ENCODE measurements at regions not wholly inside any gene's neighbourhood (a gene's known extent, or its start where the extent isn't known, plus 50 kb on each side); places are given as distances from the start of the nearest gene placed in this dataset.

DNA sequence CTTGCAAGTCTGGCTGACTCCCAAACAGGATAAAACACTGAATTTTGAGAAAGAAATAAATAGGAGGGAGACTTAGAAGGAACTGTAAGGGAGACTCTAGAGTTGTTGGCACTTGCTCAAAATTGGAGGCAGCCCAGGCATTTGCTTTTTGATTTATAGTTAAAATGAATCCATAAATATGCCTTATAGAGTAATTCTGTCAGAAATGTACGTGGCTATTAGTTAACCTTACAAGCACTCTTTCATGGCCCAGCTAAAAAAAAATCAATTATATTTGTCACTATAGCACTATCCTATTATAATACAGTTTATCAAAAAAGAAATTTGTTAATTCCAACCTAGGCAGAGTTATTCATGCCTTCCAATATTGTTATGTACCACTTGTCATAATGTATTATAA is 1000.0 kb upstream of the CHORDC1 start:
- Histone ChIP-seq H3K27me3 (no peaks in the 10 kb centered on the region), H3K4me1 (no peaks in the 10 kb centered on the region), H3K36me3 (no peaks in the 10 kb centered on the region), H3K4me3 (no peak overlapping the region), H3K9me3 (replicated peaks) (no peaks in the 10 kb centered on the region), H3K27ac (no peak overlapping the region)
- DNase-seq = no peak

DNA sequence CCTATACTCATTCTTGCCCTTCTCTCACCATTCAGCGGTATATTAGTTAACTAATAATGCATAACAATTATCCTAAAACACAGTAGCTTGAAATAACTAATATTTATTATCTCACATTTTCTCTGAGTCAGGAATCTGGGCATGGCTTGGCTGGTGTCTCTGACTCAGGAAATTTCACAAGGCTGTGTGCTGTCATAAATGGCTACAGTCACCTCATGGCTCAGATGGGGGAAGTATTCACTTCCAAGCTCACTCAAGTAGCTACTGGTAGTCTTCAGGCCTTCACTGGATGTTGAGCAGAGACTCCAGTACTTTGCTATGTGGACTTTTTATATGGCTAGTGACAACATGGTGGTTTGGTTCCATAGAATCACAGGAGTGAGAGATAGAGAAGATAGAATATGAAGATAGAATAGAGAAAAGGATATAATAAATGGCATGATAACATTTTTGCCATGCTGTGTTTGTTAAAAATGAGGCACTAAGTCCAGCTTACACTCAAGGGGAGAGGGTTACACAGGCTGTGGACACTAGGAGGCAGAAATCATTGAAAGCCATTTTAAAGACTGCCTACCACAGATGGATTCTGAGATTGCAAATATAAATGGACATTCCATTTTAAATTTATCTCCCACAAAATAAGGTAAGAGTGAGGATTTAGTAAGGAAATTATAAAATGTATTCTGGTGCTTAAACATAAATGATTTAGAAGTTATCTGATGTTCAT is 997.8 kb upstream of the CHORDC1 start:
- Histone ChIP-seq H3K27me3 (no peaks in the 10 kb centered on the region), H3K4me1 (no peaks in the 10 kb centered on the region), H3K27ac (no peak overlapping the region), H3K4me3 (no peak overlapping the region), H3K9me3 (replicated peaks) (no peaks in the 10 kb centered on the region), H3K36me3 (no peaks in the 10 kb centered on the region)
- DNase-seq = no peak

DNA sequence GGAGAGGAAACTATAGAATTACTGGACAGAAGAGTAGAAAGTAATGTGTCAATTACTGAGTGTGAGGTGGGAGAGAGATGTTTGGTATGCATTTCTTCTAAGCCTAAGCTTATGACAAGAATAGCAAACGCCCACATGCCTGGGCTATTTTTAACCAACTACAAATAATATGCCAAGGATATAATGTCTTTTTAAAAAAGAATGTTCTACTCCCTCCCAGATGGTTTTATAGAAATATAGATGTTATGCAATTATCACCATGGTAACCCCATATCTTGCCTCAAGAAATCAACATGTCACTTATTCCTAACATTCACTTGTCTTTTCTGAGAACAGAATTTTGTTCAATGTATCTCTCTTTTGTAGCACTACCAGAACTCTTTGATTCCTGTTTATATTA is 996.7 kb upstream of the CHORDC1 start:
- H3K4me3 ChIP-seq = no peak overlapping the region
- no peaks in the 10 kb centered on the region for H3K4me1 ChIP-seq
- no peaks in the 10 kb centered on the region for H3K36me3 ChIP-seq
- no peak overlapping the region for H3K27ac ChIP-seq
- no peak for DNase-seq
- H3K27me3 ChIP-seq = no peaks in the 10 kb centered on the region
- no peaks in the 10 kb centered on the region for H3K9me3 ChIP-seq (replicated peaks)

- Histone ChIP-seq H3K9me3 (replicated peaks) (no peaks in the 10 kb centered on the region), H3K4me1 (no peaks in the 10 kb centered on the region), H3K4me3 (no peak overlapping the region), H3K27ac (no peak overlapping the region), H3K36me3 (no peaks in the 10 kb centered on the region), H3K27me3 (no peaks in the 10 kb centered on the region)
- no peak for DNase-seq
These were observed 986.9 kb upstream of the CHORDC1 start for GRCh38 chr11:91209751-91210150.

- DNase-seq = no peak
- Histone ChIP-seq H3K27me3 (no peaks in the 10 kb centered on the region), H3K27ac (no peak overlapping the region), H3K4me1 (no peaks in the 10 kb centered on the region), H3K9me3 (replicated peaks) (no peaks in the 10 kb centered on the region), H3K36me3 (no peaks in the 10 kb centered on the region), H3K4me3 (no peak overlapping the region)
These were observed 986.5 kb upstream of the CHORDC1 start for GRCh38 chr11:91209306-91209705.

DNA sequence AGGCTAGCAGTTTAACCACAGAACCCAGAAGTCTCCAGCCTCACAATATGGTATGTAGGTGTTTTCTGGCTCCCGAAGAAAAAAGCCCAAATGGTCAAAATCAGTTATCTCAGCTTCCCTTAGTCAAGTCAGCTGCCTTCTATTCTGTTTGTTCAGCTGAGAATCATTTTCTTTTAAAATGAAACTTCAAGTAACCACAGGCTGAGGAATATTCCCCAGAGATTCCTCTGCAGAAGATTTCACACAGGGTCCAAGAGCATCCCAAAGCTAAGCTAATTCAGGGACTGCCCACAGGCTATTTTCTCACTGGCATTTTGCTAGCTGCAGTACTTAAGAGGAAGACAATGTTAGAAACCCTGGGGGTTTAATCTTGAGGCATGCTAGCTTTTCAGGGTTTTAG is 977.0 kb upstream of the CHORDC1 start:
- Histone ChIP-seq H3K4me3 (no peak overlapping the region), H3K27ac (no peak overlapping the region), H3K4me1 (no peaks in the 10 kb centered on the region), H3K9me3 (replicated peaks) (no peaks in the 10 kb centered on the region), H3K36me3 (no peaks in the 10 kb centered on the region), H3K27me3 (no peaks in the 10 kb centered on the region)
- no peak for DNase-seq

DNA sequence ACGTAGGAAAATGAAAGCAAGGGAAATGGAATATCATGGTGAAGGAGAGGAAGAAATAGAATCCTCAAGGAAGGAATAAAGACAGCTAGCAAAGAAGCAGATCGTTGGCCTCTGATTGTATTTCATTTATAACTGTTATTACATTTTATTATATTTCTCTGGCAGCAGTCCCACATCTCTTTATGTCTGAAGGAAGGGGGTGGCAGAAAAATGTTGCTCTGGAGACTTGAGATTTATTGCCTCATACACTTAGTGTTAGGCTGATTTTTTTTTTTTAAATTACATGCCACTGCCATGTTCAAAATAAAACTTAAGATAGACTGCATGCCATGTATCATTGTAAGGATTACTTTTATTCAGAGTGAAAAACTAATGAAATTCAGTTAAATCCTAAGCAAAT is 971.7 kb upstream of the CHORDC1 start:
- Histone ChIP-seq H3K27me3 (no peaks in the 10 kb centered on the region), H3K4me1 (no peaks in the 10 kb centered on the region), H3K36me3 (no peaks in the 10 kb centered on the region), H3K9me3 (replicated peaks) (no peaks in the 10 kb centered on the region), H3K27ac (no peak overlapping the region), H3K4me3 (no peak overlapping the region)
- no peak for DNase-seq

DNA sequence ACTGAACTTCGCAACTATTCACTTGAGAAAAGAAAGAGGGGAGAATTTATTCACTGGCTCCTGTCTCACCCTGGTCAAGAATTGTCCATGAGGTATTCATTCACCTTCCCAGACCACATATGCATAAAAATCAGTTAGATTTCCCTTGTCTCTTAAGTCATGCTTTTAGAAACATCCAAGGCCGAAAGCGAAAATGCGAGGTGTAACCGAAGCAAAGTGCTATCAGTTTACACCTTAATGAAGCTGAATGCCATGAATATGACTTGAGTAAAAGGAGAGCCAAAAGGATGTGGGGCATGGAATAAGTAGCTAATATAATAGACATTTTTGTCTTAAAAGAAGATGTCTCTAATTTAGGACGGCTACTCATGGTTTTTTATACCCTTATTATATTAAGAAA is 965.6 kb upstream of the CHORDC1 start:
- no peaks in the 10 kb centered on the region for H3K27me3 ChIP-seq
- no peak for DNase-seq
- H3K27ac ChIP-seq = no peak overlapping the region
- no peak overlapping the region for H3K4me3 ChIP-seq
- no peaks in the 10 kb centered on the region for H3K36me3 ChIP-seq
- no peaks in the 10 kb centered on the region for H3K9me3 ChIP-seq (replicated peaks)
- H3K4me1 ChIP-seq = no peaks in the 10 kb centered on the region

- no peaks in the 10 kb centered on the region for H3K9me3 ChIP-seq (replicated peaks)
- H3K4me3 ChIP-seq = no peak overlapping the region
- no peak for DNase-seq
- H3K27me3 ChIP-seq = no peaks in the 10 kb centered on the region
- no peak overlapping the region for H3K27ac ChIP-seq
- no peaks in the 10 kb centered on the region for H3K4me1 ChIP-seq
- H3K36me3 ChIP-seq = no peaks in the 10 kb centered on the region
These were observed 964.5 kb upstream of the CHORDC1 start for GRCh38 chr11:91187314-91187713.

DNA sequence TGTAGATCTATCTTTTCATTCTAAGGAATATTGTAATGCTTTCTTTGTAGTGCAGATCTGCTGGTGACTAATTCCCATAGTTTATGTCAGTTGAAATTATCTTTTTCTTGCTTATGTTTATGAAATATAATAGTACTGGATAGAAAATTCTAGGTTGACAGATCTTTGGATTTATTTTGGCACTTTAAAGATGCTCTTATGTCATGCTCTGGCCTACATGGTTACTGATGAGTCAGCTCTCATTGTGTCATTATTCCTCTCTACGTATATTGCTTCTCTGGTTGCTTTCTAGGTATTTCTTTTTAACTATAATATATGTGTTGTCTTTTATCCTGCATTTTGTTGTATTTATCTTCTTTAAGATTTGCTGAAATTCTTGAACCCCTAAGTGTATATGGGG is 955.5 kb upstream of the CHORDC1 start:
- H3K9me3 ChIP-seq (replicated peaks) = no peaks in the 10 kb centered on the region
- H3K4me1 ChIP-seq = no peaks in the 10 kb centered on the region
- no peak for DNase-seq
- no peak overlapping the region for H3K27ac ChIP-seq
- no peaks in the 10 kb centered on the region for H3K36me3 ChIP-seq
- H3K4me3 ChIP-seq = no peak overlapping the region
- no peaks in the 10 kb centered on the region for H3K27me3 ChIP-seq

DNA sequence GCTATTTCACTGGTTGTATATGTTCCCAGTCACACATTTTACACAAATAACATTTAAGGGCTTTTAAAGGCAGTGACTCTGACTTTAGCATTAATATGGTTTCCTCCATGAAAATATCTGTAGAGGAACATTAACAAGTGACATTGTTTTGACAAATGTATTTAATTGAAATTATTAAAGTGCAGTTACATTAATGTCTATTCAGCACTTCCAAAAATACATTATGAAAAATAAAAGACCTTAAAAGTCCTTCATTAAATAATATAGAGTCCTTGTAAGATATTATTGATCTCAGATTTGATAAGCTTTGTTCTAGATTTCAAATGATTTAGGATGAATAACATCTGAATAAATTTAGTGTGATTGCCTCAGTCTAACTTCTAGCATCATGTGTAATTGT is 951.9 kb upstream of the CHORDC1 start:
- no peak for DNase-seq
- no peak overlapping the region for H3K27ac ChIP-seq
- H3K27me3 ChIP-seq = no peaks in the 10 kb centered on the region
- no peak overlapping the region for H3K4me3 ChIP-seq
- H3K9me3 ChIP-seq (replicated peaks) = no peaks in the 10 kb centered on the region
- no peaks in the 10 kb centered on the region for H3K36me3 ChIP-seq
- H3K4me1 ChIP-seq = no peaks in the 10 kb centered on the region

DNA sequence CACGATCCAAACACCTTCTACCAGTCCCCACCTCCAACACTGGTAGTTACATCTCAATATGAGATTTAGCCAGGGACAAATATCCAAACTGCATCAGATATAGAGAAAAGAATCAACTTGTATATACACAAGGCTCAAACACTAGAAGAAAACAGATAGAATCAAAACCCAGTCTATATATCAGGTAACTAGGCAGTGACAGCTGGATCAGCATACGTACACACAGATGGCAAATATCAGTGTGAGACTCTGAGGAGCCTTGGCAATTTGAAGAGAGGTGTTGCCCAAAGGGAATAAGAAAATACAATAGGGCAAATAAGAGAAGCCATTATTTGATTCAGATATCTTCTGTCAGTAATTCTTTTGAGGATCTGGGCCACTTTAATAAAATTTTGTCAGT is 951.3 kb upstream of the CHORDC1 start:
- Histone ChIP-seq H3K36me3 (no peaks in the 10 kb centered on the region), H3K27me3 (no peaks in the 10 kb centered on the region), H3K9me3 (replicated peaks) (no peaks in the 10 kb centered on the region), H3K4me1 (no peaks in the 10 kb centered on the region), H3K27ac (no peak overlapping the region), H3K4me3 (no peak overlapping the region)
- no peak for DNase-seq

- DNase-seq = no peak
- H3K27me3 ChIP-seq = no peaks in the 10 kb centered on the region
- no peak overlapping the region for H3K27ac ChIP-seq
- H3K4me3 ChIP-seq = no peak overlapping the region
- no peaks in the 10 kb centered on the region for H3K9me3 ChIP-seq (replicated peaks)
- H3K4me1 ChIP-seq = no peaks in the 10 kb centered on the region
- H3K36me3 ChIP-seq = no peaks in the 10 kb centered on the region
These were observed 950.9 kb upstream of the CHORDC1 start for GRCh38 chr11:91173701-91174100.

GRCh38 chr11:91170711-91171110 is 947.9 kb upstream of the CHORDC1 start:
- H3K36me3 ChIP-seq = no peaks in the 10 kb centered on the region
- H3K4me1 ChIP-seq = no peaks in the 10 kb centered on the region
- H3K9me3 ChIP-seq (replicated peaks) = no peaks in the 10 kb centered on the region
- DNase-seq = no peak
- no peak overlapping the region for H3K27ac ChIP-seq
- no peaks in the 10 kb centered on the region for H3K27me3 ChIP-seq
- no peak overlapping the region for H3K4me3 ChIP-seq

- H3K27ac ChIP-seq = peak overlapping the region; percentile 39
- no peak for DNase-seq
- H3K36me3 ChIP-seq = no peaks in the 10 kb centered on the region
- no peak overlapping the region for H3K4me3 ChIP-seq
- no peaks in the 10 kb centered on the region for H3K9me3 ChIP-seq (replicated peaks)
- peaks cover 3% of the 10 kb centered on the region; the same call in 1 of the 2 replicates for H3K4me1 ChIP-seq
- H3K27me3 ChIP-seq = no peaks in the 10 kb centered on the region
These were observed 941.6 kb upstream of the CHORDC1 start for GRCh38 chr11:91164452-91164822.

- Histone ChIP-seq H3K36me3 (no peaks in the 10 kb centered on the region), H3K4me3 (no peak overlapping the region), H3K4me1 (peaks cover 3% of the 10 kb centered on the region; the same call in 1 of the 2 replicates), H3K9me3 (replicated peaks) (no peaks in the 10 kb centered on the region), H3K27me3 (no peaks in the 10 kb centered on the region), H3K27ac (peak overlapping the region; percentile 39)
- DNase-seq = peak; percentile 19 to 52
These were observed 941.0 kb upstream of the CHORDC1 start for GRCh38 chr11:91163619-91164451.
